ENCODE measurements at regions not wholly inside any gene's neighbourhood (a gene's known extent, or its start where the extent isn't known, plus 50 kb on each side); places are given as distances from the start of the nearest gene placed in this dataset.

GRCh38 chr6:41411961-41412360 is 76.6 kb downstream of the NCR2 start:
- peak; percentile 29 for DNase-seq (ENCODE audit: low read depth)
- TF ChIP-seq CTCF (conservative IDR thresholded peaks at IDR 0.05; ENCODE audit: control insufficient read depth, insufficient read depth, low read depth, low read length): no peak
- H3K4me3 ChIP-seq (ENCODE audit: control insufficient read depth, low read depth, low read length): no peak overlapping the region

GRCh38 chr6:41413250-41413649 is 77.8 kb downstream of the NCR2 start:
- no peak for TF ChIP-seq CTCF (conservative IDR thresholded peaks at IDR 0.05; ENCODE audit: control insufficient read depth, insufficient read depth, low read depth, low read length)
- DNase-seq (ENCODE audit: low read depth): no peak
- H3K4me3 ChIP-seq (ENCODE audit: control insufficient read depth, low read depth, low read length): no peak overlapping the region

- TF ChIP-seq CTCF (conservative IDR thresholded peaks at IDR 0.05; ENCODE audit: control insufficient read depth, insufficient read depth, low read depth, low read length): no peak
- DNase-seq (ENCODE audit: low read depth): no peak
- no peak overlapping the region for H3K4me3 ChIP-seq (ENCODE audit: control insufficient read depth, low read depth, low read length)
These were observed 81.1 kb downstream of the NCR2 start for GRCh38 chr6:41416501-41416837.

GRCh38 chr6:41418741-41419140 is 83.3 kb downstream of the NCR2 start:
- no peak overlapping the region for H3K4me3 ChIP-seq (ENCODE audit: control insufficient read depth, low read depth, low read length)
- no peak for TF ChIP-seq CTCF (conservative IDR thresholded peaks at IDR 0.05; ENCODE audit: control insufficient read depth, insufficient read depth, low read depth, low read length)
- no peak for DNase-seq (ENCODE audit: low read depth)

GRCh38 chr6:41419385-41419784 is 84.0 kb downstream of the NCR2 start:
- TF ChIP-seq CTCF (conservative IDR thresholded peaks at IDR 0.05; ENCODE audit: control insufficient read depth, insufficient read depth, low read depth, low read length): no peak
- DNase-seq (ENCODE audit: low read depth): no peak
- H3K4me3 ChIP-seq (ENCODE audit: control insufficient read depth, low read depth, low read length): no peak overlapping the region

- TF ChIP-seq CTCF (conservative IDR thresholded peaks at IDR 0.05; ENCODE audit: control insufficient read depth, insufficient read depth, low read depth, low read length): no peak
- H3K4me3 ChIP-seq (ENCODE audit: control insufficient read depth, low read depth, low read length): no peak overlapping the region
- DNase-seq (ENCODE audit: low read depth): no peak
These were observed 84.8 kb downstream of the NCR2 start for GRCh38 chr6:41420186-41420585.

GRCh38 chr6:41422161-41422560 is 86.8 kb downstream of the NCR2 start:
- TF ChIP-seq CTCF (conservative IDR thresholded peaks at IDR 0.05; ENCODE audit: control insufficient read depth, insufficient read depth, low read depth, low read length): no peak
- DNase-seq (ENCODE audit: low read depth): no peak
- H3K4me3 ChIP-seq (ENCODE audit: control insufficient read depth, low read depth, low read length): no peak overlapping the region
